ENCODE measurements at regions not wholly inside any gene's neighbourhood (a gene's known extent, or its start where the extent isn't known, plus 50 kb on each side); places are given as distances from the start of the nearest gene placed in this dataset.
"Not testable (repeated sequence)": the region's sequence is repeated elsewhere in the genome, so short reads cannot be mapped to it uniquely, and the experiment has no call there.

- ATAC-seq (peak; percentile 6 to 47), DNase-seq (no peak)
- Mint-ChIP-seq H3K9me3 (no peaks in the 10 kb centered on the region), H3K27ac (peak overlapping the region; percentile 85 to 99 (median 94)), H3K4me3 (peak overlapping the region; percentile 65 to 89 (median 83)), H3K36me3 (peaks cover 0 to 2% (median 0%) of the 10 kb centered on the region in 3 donors), H3K4me1 (peaks cover 24 to 84% (median 64%) of the 10 kb centered on the region in 4 donors), H3K27me3 (no peaks in the 10 kb centered on the region)
- POLR2A ChIA-PET: interaction anchor here (1.5 to 1.7 kb wide), 2 partner anchors 25 to 234 kb away, joined by 4 to 6 read pairs; partner anchors contain the start of gene SIPA1L1
These were observed 377.1 kb upstream of the RGS6 start for GRCh38 chr14:71554959-71555612.

GRCh38 chr14:71555654-71556559 is 376.3 kb upstream of the RGS6 start:
- Mint-ChIP-seq H3K27me3 (no peaks in the 10 kb centered on the region), H3K36me3 (no peaks in the 10 kb centered on the region), H3K9me3 (no peaks in the 10 kb centered on the region), H3K4me1 (peaks cover 22 to 83% (median 63%) of the 10 kb centered on the region in 4 donors), H3K27ac (peak overlapping the region; percentile 85 to 99 (median 94)), H3K4me3 (peak overlapping the region; percentile 65 to 89 (median 83))
- peak; percentile 89 to 92 for ATAC-seq
- POLR2A ChIA-PET: interaction anchor here (1.5 to 1.7 kb wide), 2 partner anchors 26 to 235 kb away, joined by 4 to 6 read pairs; partner anchors contain the start of gene SIPA1L1
- peak in 9 of 10 donors; percentile 5 to 70 (median 48) for DNase-seq

GRCh38 chr14:71556730-71557129 is 375.5 kb upstream of the RGS6 start:
- POLR2A ChIA-PET: no interaction called here
- no peak for ATAC-seq
- Mint-ChIP-seq H3K27ac (peak overlapping the region; percentile 85 to 99 (median 94)), H3K27me3 (no peaks in the 10 kb centered on the region), H3K4me3 (peak overlapping the region in 8 of 10 donors; percentile 24 to 87 (median 74)), H3K4me1 (peaks cover 17 to 75% (median 56%) of the 10 kb centered on the region in 4 donors), H3K9me3 (no peaks in the 10 kb centered on the region), H3K36me3 (no peaks in the 10 kb centered on the region)
- no peak for DNase-seq

- Mint-ChIP-seq H3K27ac (peak overlapping the region; percentile 56 to 99 (median 92)), H3K36me3 (no peaks in the 10 kb centered on the region), H3K9me3 (no peaks in the 10 kb centered on the region), H3K4me1 (peaks cover 17 to 72% (median 55%) of the 10 kb centered on the region in 4 donors), H3K27me3 (no peaks in the 10 kb centered on the region), H3K4me3 (peak overlapping the region in 8 of 10 donors; percentile 9 to 83 (median 28))
- DNase-seq: no peak
- POLR2A ChIA-PET: no interaction called here
- ATAC-seq: no peak
These were observed 374.9 kb upstream of the RGS6 start for GRCh38 chr14:71557351-71557750.

DNA sequence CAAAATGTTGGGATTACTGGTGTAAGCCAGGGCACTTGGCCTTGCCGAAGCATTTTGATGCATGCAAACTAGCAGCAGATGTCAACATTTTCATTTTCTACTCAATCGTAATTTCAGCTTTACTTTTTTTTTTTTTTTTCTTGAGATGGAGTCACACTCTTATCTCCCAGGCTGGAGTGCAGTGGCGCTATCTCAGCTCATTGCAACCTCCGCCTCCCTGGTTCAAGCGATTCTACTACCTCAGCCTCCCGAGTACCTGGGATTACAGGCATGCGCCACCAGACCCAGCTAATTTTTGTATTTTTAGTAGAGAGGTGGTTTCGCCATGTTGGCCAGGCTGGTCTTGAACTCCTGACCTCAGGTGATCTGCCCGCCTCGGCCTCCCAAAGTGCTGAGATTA is 373.3 kb upstream of the RGS6 start:
- H3K9me3 Mint-ChIP-seq, DNase-seq, H3K27me3 Mint-ChIP-seq, POLR2A ChIA-PET, H3K36me3 Mint-ChIP-seq, H3K4me3 Mint-ChIP-seq, ATAC-seq: not testable (repeated sequence)
- Mint-ChIP-seq H3K4me1 (peaks cover 16 to 63% (median 46%) of the 10 kb centered on the region in 4 donors), H3K27ac (peak overlapping the region in 2 of 10 donors; percentile 37 to 79)

DNA sequence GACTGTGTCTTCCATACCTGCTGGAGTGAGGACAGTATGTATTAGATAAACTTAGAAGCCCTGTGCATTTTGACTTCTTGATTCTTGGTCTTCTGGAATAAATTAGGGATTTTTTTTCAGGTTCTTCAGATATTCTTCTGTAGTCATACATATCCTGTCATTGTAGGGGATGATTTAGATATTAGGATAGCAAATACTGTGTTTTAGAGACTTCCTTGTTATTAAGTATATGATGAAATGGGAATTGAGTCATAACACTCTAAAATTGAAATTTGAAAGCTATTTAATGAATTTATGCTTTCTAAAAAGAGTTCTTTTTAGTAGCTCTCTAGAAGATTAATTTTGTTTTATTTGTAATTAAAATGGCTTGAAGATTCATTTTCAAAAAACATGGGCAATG is 371.5 kb upstream of the RGS6 start:
- H3K27ac Mint-ChIP-seq: no peak overlapping the region
- H3K4me1 Mint-ChIP-seq: peaks cover 12 to 52% (median 32%) of the 10 kb centered on the region in 4 donors
- H3K27me3 Mint-ChIP-seq: no peaks in the 10 kb centered on the region
- no peaks in the 10 kb centered on the region for H3K36me3 Mint-ChIP-seq
- DNase-seq: no peak
- no peak overlapping the region for H3K4me3 Mint-ChIP-seq
- ATAC-seq: no peak
- POLR2A ChIA-PET: no interaction called here
- H3K9me3 Mint-ChIP-seq: no peaks in the 10 kb centered on the region

GRCh38 chr14:71563492-71564153 is 368.6 kb upstream of the RGS6 start:
- ATAC-seq: no peak
- POLR2A ChIA-PET: no interaction called here
- Mint-ChIP-seq H3K9me3 (no peaks in the 10 kb centered on the region), H3K4me1 (peaks cover 5 to 38% (median 13%) of the 10 kb centered on the region in 4 donors), H3K27ac (peak overlapping the region in 1 of 10 donors; percentile 26), H3K36me3 (no peaks in the 10 kb centered on the region), H3K4me3 (no peak overlapping the region), H3K27me3 (no peaks in the 10 kb centered on the region)
- DNase-seq: no peak

- no peaks in the 10 kb centered on the region for H3K36me3 Mint-ChIP-seq
- no peak for ATAC-seq
- peaks cover 6 to 25% (median 11%) of the 10 kb centered on the region in 4 donors for H3K4me1 Mint-ChIP-seq
- H3K9me3 Mint-ChIP-seq: no peaks in the 10 kb centered on the region
- H3K27ac Mint-ChIP-seq: peak overlapping the region in 1 of 10 donors; percentile 16
- no peak for DNase-seq
- peak overlapping the region in 4 of 10 donors; percentile 1 to 52 (median 20) for H3K4me3 Mint-ChIP-seq
- H3K27me3 Mint-ChIP-seq: no peaks in the 10 kb centered on the region
- POLR2A ChIA-PET: no interaction called here
These were observed 366.0 kb upstream of the RGS6 start for GRCh38 chr14:71566276-71566675.

- H3K36me3 Mint-ChIP-seq, H3K27ac Mint-ChIP-seq, H3K4me3 Mint-ChIP-seq, POLR2A ChIA-PET, DNase-seq, H3K27me3 Mint-ChIP-seq, ATAC-seq, H3K9me3 Mint-ChIP-seq: not testable (repeated sequence)
- H3K4me1 Mint-ChIP-seq: peaks cover 9 to 30% (median 16%) of the 10 kb centered on the region in 4 donors
These were observed 364.6 kb upstream of the RGS6 start for GRCh38 chr14:71567499-71568133.

DNA sequence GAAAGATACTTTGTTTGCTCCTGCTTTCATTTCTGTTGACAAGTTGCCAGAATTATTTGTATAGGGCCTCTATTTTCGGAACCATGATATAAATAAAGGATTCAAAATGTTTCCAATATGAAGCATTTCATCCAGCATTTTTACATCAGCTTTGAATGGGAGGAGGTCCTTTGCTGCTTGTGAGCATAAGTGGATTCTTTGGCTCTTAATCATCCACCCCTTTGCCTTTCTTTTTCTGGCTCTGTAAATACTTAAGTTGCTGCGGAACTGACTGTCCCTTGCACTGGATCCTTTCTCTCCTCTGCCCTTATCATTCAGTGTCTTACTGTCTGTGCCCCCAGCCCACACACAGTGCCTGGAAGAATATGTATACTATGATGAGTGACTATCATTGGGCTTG is 357.3 kb upstream of the RGS6 start:
- Mint-ChIP-seq H3K27me3 (no peaks in the 10 kb centered on the region), H3K9me3 (no peaks in the 10 kb centered on the region), H3K27ac (peak overlapping the region in 3 of 10 donors; percentile 0 to 89 (median 20)), H3K36me3 (peaks cover 0 to 2% (median 2%) of the 10 kb centered on the region in 3 donors), H3K4me3 (peak overlapping the region in 5 of 10 donors; percentile 7 to 37 (median 9)), H3K4me1 (peaks cover 24 to 44% (median 33%) of the 10 kb centered on the region in 4 donors)
- ATAC-seq: no peak
- no peak for DNase-seq
- POLR2A ChIA-PET: no interaction called here

GRCh38 chr14:71576472-71576871 is 355.8 kb upstream of the RGS6 start:
- H3K4me3 Mint-ChIP-seq: no peak overlapping the region
- no peaks in the 10 kb centered on the region for H3K9me3 Mint-ChIP-seq
- H3K27ac Mint-ChIP-seq: no peak overlapping the region
- H3K36me3 Mint-ChIP-seq: peaks cover 0 to 2% (median 2%) of the 10 kb centered on the region in 3 donors
- DNase-seq (no peak), ATAC-seq (no peak)
- H3K27me3 Mint-ChIP-seq: no peaks in the 10 kb centered on the region
- POLR2A ChIA-PET: interaction anchor here (0.7 kb wide), 1 partner anchor 176 kb away, joined by 4 read pairs; no protein-coding TSS in a partner anchor
- H3K4me1 Mint-ChIP-seq: peaks cover 22 to 44% (median 33%) of the 10 kb centered on the region in 4 donors

GRCh38 chr14:71579331-71579730 is 352.9 kb upstream of the RGS6 start:
- Mint-ChIP-seq H3K27ac (no peak overlapping the region), H3K4me1 (peaks cover 9 to 31% (median 23%) of the 10 kb centered on the region in 4 donors), H3K4me3 (no peak overlapping the region), H3K36me3 (peaks cover 0 to 2% (median 2%) of the 10 kb centered on the region in 3 donors), H3K9me3 (no peaks in the 10 kb centered on the region), H3K27me3 (no peaks in the 10 kb centered on the region)
- DNase-seq: no peak
- no peak for ATAC-seq
- POLR2A ChIA-PET: no interaction called here

Data from naive thymus-derived CD8-positive, alpha-beta T cell (primary cell).